ENCODE measurements at regions not wholly inside any gene's neighbourhood (a gene's known extent, or its start where the extent isn't known, plus 50 kb on each side); places are given as distances from the start of the nearest gene placed in this dataset.

DNA sequence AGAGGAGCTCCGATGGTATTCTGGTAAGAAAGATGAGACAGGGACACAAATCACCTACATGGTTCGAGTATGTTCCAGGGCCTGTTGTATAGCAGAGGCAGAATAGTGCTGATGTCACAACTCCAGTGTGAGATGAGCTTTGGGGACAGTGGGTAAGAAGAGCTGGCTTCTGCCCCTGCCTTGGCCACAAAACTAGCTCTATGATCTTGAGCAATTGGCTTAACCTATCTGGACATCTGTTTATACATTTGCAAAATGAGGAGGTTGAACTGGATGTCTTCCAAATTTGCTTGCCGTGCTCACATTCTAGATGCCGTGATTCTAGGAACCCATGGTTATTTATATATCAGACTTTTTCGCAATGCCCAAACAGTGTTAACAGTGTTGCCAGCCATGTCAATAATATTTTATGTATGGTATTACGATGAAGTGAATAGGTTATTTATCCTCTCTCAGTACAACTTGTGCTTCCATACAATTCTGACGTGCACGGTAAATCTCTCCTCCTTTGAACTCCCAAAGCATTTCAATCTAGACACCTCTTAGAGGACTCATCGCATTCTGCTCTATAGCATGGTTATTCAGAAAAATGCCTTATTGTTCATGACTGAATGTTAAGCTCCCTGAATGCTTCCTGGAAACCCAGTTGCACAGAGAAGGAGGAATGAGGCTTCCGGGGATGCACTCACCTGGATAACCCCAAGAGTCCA, 316.0 kb downstream of the FOXO1 start:
- H3K4me2 ChIP-seq (ENCODE audit: low read length): no peak overlapping the region
- H3K4me1 ChIP-seq (ENCODE audit: insufficient read depth, low read length, poor library complexity, severe bottlenecking): peaks cover under 1% of the 10 kb centered on the region
- no peaks in the 10 kb centered on the region for H3K36me3 ChIP-seq (ENCODE audit: insufficient read depth, low read length)
- no peak for DNase-seq (ENCODE audit: low spot score)
- no peaks in the 10 kb centered on the region for H3K9me2 ChIP-seq (ENCODE audit: insufficient read depth, low read length)
- BruUV-seq (replicated peaks): no TSS peak
- H3K9me3 ChIP-seq (ENCODE audit: low read length): no peaks in the 10 kb centered on the region
- CTCF ChIA-PET (ENCODE audit: unreplicated experiment): no interaction called here
- intact Hi-C loops (cut with micrococcal nuclease; ENCODE audit: unreplicated experiment): no loop called here
- H4K20me1 ChIP-seq (ENCODE audit: insufficient read depth, low read length): no peaks in the 10 kb centered on the region
- TF ChIP-seq CTCF (conservative IDR thresholded peaks at IDR 0.05; ENCODE audit: low read length): no peak
- TF ChIP-seq EZH2phosphoT487 (IDR thresholded peaks at IDR 0.05; ENCODE audit: borderline replicate concordance, low read depth, low read length): no peak
- POLR2A ChIA-PET: no interaction called here
- no peak overlapping the region for H2AFZ ChIP-seq (ENCODE audit: low read length)
- no peaks in the 10 kb centered on the region for H3K79me2 ChIP-seq (ENCODE audit: insufficient read depth, low read depth, low read length)
- no peak overlapping the region for H3K27ac ChIP-seq (ENCODE audit: low read depth, low read length, poor library complexity, severe bottlenecking)
- H3K4me3 ChIP-seq (ENCODE audit: low read depth, low read length, poor library complexity, severe bottlenecking): no peak overlapping the region

- Histone ChIP-seq H3K79me2 (ENCODE audit: insufficient read depth, low read depth, low read length) (no peaks in the 10 kb centered on the region), H3K9me2 (ENCODE audit: insufficient read depth, low read length) (no peaks in the 10 kb centered on the region), H4K20me1 (ENCODE audit: insufficient read depth, low read length) (no peaks in the 10 kb centered on the region), H3K4me3 (ENCODE audit: low read depth, low read length, poor library complexity, severe bottlenecking) (no peak overlapping the region), H3K4me1 (ENCODE audit: insufficient read depth, low read length, poor library complexity, severe bottlenecking) (no peaks in the 10 kb centered on the region), H3K9me3 (ENCODE audit: low read length) (no peaks in the 10 kb centered on the region), H3K36me3 (ENCODE audit: insufficient read depth, low read length) (no peaks in the 10 kb centered on the region), H3K27ac (ENCODE audit: low read depth, low read length, poor library complexity, severe bottlenecking) (no peak overlapping the region), H3K4me2 (ENCODE audit: low read length) (no peak overlapping the region), H2AFZ (ENCODE audit: low read length) (no peak overlapping the region)
- no TSS peak for BruUV-seq (replicated peaks)
- CTCF ChIA-PET (ENCODE audit: unreplicated experiment): interaction anchor here (0.5 kb wide), 1 partner anchor 74 kb away, joined by 3 read pairs; no protein-coding TSS in a partner anchor
- POLR2A ChIA-PET: no interaction called here
- TF ChIP-seq EZH2phosphoT487 (IDR thresholded peaks at IDR 0.05; ENCODE audit: borderline replicate concordance, low read depth, low read length): no peak
- no peak for TF ChIP-seq CTCF (conservative IDR thresholded peaks at IDR 0.05; ENCODE audit: low read length)
- no peak for DNase-seq (ENCODE audit: low spot score)
- intact Hi-C loops (cut with micrococcal nuclease; ENCODE audit: unreplicated experiment): no loop called here
These were observed 314.7 kb downstream of the FOXO1 start for GRCh38 chr13:40351537-40352379.

DNA sequence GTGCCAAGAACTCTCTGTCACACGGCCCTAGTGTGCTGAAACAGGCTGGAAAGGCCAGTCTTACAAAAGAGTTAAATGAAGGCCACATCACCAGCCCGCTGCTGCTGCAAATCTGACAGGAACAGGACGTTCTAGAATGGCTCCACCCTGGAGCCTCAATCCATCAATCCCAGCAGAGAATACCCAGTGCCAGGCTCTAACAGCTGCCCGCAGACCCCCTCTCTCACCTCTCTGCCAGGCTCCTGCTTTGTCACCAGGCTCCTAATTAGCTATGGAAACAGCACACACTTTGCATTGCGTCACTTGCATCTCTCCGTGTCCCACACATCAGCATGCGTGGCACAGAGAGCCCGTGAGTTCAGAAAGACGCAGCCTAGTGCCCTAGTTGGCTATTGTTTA, 314.1 kb downstream of the FOXO1 start:
- H2AFZ ChIP-seq (ENCODE audit: low read length): no peak overlapping the region
- ChIA-PET CTCF (ENCODE audit: unreplicated experiment) (no interaction called here), POLR2A (no interaction called here)
- H3K9me3 ChIP-seq (ENCODE audit: low read length): no peaks in the 10 kb centered on the region
- H3K9me2 ChIP-seq (ENCODE audit: insufficient read depth, low read length): no peaks in the 10 kb centered on the region
- no peaks in the 10 kb centered on the region for H3K4me1 ChIP-seq (ENCODE audit: insufficient read depth, low read length, poor library complexity, severe bottlenecking)
- intact Hi-C loops (cut with micrococcal nuclease; ENCODE audit: unreplicated experiment): no loop called here
- H4K20me1 ChIP-seq (ENCODE audit: insufficient read depth, low read length): no peaks in the 10 kb centered on the region
- no peak for DNase-seq (ENCODE audit: low spot score)
- TF ChIP-seq EZH2phosphoT487 (IDR thresholded peaks at IDR 0.05; ENCODE audit: borderline replicate concordance, low read depth, low read length): no peak
- TF ChIP-seq CTCF (conservative IDR thresholded peaks at IDR 0.05; ENCODE audit: low read length): no peak
- no peaks in the 10 kb centered on the region for H3K36me3 ChIP-seq (ENCODE audit: insufficient read depth, low read length)
- H3K4me2 ChIP-seq (ENCODE audit: low read length): no peak overlapping the region
- no peaks in the 10 kb centered on the region for H3K79me2 ChIP-seq (ENCODE audit: insufficient read depth, low read depth, low read length)
- no peak overlapping the region for H3K27ac ChIP-seq (ENCODE audit: low read depth, low read length, poor library complexity, severe bottlenecking)
- no TSS peak for BruUV-seq (replicated peaks)
- H3K4me3 ChIP-seq (ENCODE audit: low read depth, low read length, poor library complexity, severe bottlenecking): no peak overlapping the region
